ENCODE measurements at regions not wholly inside any gene's neighbourhood (a gene's known extent, or its start where the extent isn't known, plus 50 kb on each side); places are given as distances from the start of the nearest gene placed in this dataset.

DNA sequence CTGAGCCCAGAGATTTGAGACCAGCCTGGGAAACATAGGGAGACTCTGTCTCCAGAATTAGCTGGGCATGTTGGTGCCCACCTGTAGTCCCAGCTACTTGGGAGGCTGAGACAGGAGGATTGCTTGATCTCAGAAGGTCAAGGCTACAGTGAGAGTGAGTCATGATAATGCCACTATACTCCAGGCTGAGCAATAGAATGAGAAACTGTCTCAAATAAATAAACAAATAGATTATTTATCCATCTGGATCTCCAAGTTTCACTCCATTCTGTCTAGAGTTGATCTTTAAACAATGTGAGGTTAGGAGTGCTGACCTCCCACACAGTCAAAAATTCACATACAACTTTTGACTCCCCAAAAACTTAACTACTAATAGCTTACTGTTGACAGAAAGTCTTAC, 106.8 kb upstream of the PALMD start:
- TF ChIP-seq CTCF (IDR thresholded peaks at IDR 0.05; ENCODE audit: insufficient read depth, low read length): no peak
- TF ChIP-seq SPI1 (IDR thresholded peaks at IDR 0.05; ENCODE audit: borderline replicate concordance, low read depth): no peak
- TF ChIP-seq, protein P1, sequence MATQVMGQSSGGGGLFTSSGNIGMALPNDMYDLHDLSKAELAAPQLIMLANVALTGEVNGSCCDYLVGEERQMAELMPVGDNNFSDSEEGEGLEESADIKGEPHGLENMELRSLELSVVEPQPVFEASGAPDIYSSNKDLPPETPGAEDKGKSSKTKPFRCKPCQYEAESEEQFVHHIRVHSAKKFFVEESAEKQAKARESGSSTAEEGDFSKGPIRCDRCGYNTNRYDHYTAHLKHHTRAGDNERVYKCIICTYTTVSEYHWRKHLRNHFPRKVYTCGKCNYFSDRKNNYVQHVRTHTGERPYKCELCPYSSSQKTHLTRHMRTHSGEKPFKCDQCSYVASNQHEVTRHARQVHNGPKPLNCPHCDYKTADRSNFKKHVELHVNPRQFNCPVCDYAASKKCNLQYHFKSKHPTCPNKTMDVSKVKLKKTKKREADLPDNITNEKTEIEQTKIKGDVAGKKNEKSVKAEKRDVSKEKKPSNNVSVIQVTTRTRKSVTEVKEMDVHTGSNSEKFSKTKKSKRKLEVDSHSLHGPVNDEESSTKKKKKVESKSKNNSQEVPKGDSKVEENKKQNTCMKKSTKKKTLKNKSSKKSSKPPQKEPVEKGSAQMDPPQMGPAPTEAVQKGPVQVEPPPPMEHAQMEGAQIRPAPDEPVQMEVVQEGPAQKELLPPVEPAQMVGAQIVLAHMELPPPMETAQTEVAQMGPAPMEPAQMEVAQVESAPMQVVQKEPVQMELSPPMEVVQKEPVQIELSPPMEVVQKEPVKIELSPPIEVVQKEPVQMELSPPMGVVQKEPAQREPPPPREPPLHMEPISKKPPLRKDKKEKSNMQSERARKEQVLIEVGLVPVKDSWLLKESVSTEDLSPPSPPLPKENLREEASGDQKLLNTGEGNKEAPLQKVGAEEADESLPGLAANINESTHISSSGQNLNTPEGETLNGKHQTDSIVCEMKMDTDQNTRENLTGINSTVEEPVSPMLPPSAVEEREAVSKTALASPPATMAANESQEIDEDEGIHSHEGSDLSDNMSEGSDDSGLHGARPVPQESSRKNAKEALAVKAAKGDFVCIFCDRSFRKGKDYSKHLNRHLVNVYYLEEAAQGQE (IDR thresholded peaks at IDR 0.05; ENCODE audit: insufficient replicate concordance, low read depth): no peak
- TF ChIP-seq GABPA (IDR thresholded peaks at IDR 0.05; ENCODE audit: low read depth): no peak
- no peak for TF ChIP-seq POLR2AphosphoS5 (IDR thresholded peaks at IDR 0.05; ENCODE audit: low read depth)

All from HL-60 (cell line).